B cell (primary cell): ENCODE measurements at regions not wholly inside any gene's neighbourhood (a gene's known extent, or its start where the extent isn't known, plus 50 kb on each side); places are given as distances from the start of the nearest gene placed in this dataset.

Source experiments
- CTCF ChIP-seq: fragments of 200-600 bp; IDR thresholded peaks from one replicate; pipeline ENCODE4 v1.8.0; 2022; ENCODE audit warnings: antibody characterized with exemption, mild to moderate bottlenecking
- EZH2 ChIP-seq: IDR thresholded peaks from 2 replicates; pipeline ENCODE4 v1.6.1; 2012; ENCODE audit warnings: borderline replicate concordance, low read depth, mild to moderate bottlenecking, moderate library complexity, low read length; ENCODE audit not compliant: insufficient read depth, poor library complexity, severe bottlenecking

- TF ChIP-seq CTCF (no peak), EZH2 (no peak)
These were observed 672.9 kb downstream of the SUCLG1 start for GRCh38 chr2:83786140-83786539.
